ENCODE measurements at regions not wholly inside any gene's neighbourhood (a gene's known extent, or its start where the extent isn't known, plus 50 kb on each side); places are given as distances from the start of the nearest gene placed in this dataset.
"Not testable (repeated sequence)": the region's sequence is repeated elsewhere in the genome, so short reads cannot be mapped to it uniquely, and the experiment has no call there.

GRCh38 chr21:23020969-23021368 is 2022.8 kb downstream of the NCAM2 start:
- DNase-seq (ENCODE audit: low read depth) = no peak

- no peak for DNase-seq (ENCODE audit: low read depth)
Measured at GRCh38 chr21:23021481-23021880, 2023.3 kb downstream of the NCAM2 start.

- no peak for DNase-seq (ENCODE audit: low read depth)
Measured at GRCh38 chr21:23026878-23027277, 2028.7 kb downstream of the NCAM2 start.

- no peak for DNase-seq (ENCODE audit: low read depth)
Measured at GRCh38 chr21:23039846-23040245, 2041.6 kb downstream of the NCAM2 start.

GRCh38 chr21:23045955-23046354 is 2047.7 kb downstream of the NCAM2 start:
- no peak for DNase-seq (ENCODE audit: low read depth)

GRCh38 chr21:23067672-23068071 is 2069.5 kb downstream of the NCAM2 start:
- no peak for DNase-seq (ENCODE audit: low read depth)

GRCh38 chr21:23083242-23083641 is 2085.0 kb downstream of the NCAM2 start:
- no peak for DNase-seq (ENCODE audit: low read depth)

- no peak for DNase-seq (ENCODE audit: low read depth)
Measured at GRCh38 chr21:23093259-23093658, 2095.1 kb downstream of the NCAM2 start.

- DNase-seq (ENCODE audit: low read depth) = no peak
Measured at GRCh38 chr21:23099185-23099584, 2101.0 kb downstream of the NCAM2 start.

GRCh38 chr21:23101111-23101510 is 2102.9 kb downstream of the NCAM2 start:
- DNase-seq (ENCODE audit: low read depth) = no peak

GRCh38 chr21:23108533-23108932 is 2110.3 kb downstream of the NCAM2 start:
- DNase-seq (ENCODE audit: low read depth) = no peak

- DNase-seq (ENCODE audit: low read depth) = no peak
Measured at GRCh38 chr21:23111070-23111600, 2112.9 kb downstream of the NCAM2 start.

- no peak for DNase-seq (ENCODE audit: low read depth)
Measured at GRCh38 chr21:23119491-23119890, 2121.3 kb downstream of the NCAM2 start.

GRCh38 chr21:23127973-23128372 is 2129.8 kb downstream of the NCAM2 start:
- no peak for DNase-seq (ENCODE audit: low read depth)

GRCh38 chr21:23130308-23130707 is 2132.1 kb downstream of the NCAM2 start:
- DNase-seq (ENCODE audit: low read depth) = no peak

- DNase-seq (ENCODE audit: low read depth) = no peak
Measured at GRCh38 chr21:23131177-23131576, 2133.0 kb downstream of the NCAM2 start.

- DNase-seq (ENCODE audit: low read depth) = no peak
Measured at GRCh38 chr21:23138797-23139196, 2140.6 kb downstream of the NCAM2 start.

- no peak for DNase-seq (ENCODE audit: low read depth)
Measured at GRCh38 chr21:23152130-23152529, 2153.9 kb downstream of the NCAM2 start.

GRCh38 chr21:23153842-23154241 is 2155.6 kb downstream of the NCAM2 start:
- DNase-seq (ENCODE audit: low read depth) = not testable (repeated sequence)

GRCh38 chr21:23155281-23155680 is 2157.1 kb downstream of the NCAM2 start:
- DNase-seq (ENCODE audit: low read depth) = no peak

- no peak for DNase-seq (ENCODE audit: low read depth)
Measured at GRCh38 chr21:23160914-23161313, 2162.7 kb downstream of the NCAM2 start.

- no peak for DNase-seq (ENCODE audit: low read depth)
Measured at GRCh38 chr21:23162198-23162946, 2164.2 kb downstream of the NCAM2 start.
